NCI-H526 treated with DMSO at 0.1 percent for 48 hours (cell line): ENCODE measurements at regions not wholly inside any gene's neighbourhood (a gene's known extent, or its start where the extent isn't known, plus 50 kb on each side); places are given as distances from the start of the nearest gene placed in this dataset.

Source experiments
- DNase-seq: peaks from one replicate; lab custom pipeline; 2025; lab: John Stamatoyannopoulos, UW

DNA sequence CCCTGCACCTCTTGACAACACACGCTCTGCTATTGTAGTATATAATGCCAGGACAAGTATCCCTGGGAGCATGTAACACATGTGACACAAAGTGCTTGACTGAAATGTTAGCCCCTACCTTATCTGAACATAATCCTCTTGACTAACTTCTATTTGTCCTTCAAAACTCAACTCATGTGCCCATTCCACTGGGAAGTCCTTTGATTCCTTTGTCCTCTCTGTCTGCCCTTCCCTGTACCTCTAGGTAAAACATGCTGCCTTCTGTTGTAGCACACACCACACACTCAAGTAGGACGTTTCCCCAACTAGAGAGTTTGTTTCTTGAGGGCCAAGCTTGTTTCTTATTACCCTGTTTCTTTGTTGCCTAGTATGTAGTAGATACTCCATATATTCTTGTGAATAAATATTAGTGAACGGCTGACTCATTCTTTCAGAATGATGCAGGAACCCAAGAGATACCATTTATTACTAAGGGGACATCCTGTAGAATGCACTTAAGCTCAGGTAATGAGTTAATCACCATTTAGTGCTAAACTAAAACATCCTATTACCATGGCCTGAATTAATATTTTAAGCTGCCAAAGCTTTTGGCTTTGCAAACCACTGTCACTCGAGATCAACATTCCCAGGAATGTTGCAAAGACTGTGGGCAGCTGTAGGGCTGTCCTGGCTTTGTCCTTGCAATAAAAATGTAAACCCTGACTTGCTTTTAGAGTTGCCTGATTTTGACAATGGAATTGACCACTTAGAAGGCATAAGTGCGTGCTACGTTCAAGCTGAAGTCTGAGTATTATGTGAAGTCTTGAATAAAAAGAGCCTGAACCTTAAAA is 313.4 kb downstream of the COG6 start:
- DNase-seq = no peak

- DNase-seq = no peak
Observed at GRCh38 chr13:39970177-39970846, 314.9 kb downstream of the COG6 start.

DNA sequence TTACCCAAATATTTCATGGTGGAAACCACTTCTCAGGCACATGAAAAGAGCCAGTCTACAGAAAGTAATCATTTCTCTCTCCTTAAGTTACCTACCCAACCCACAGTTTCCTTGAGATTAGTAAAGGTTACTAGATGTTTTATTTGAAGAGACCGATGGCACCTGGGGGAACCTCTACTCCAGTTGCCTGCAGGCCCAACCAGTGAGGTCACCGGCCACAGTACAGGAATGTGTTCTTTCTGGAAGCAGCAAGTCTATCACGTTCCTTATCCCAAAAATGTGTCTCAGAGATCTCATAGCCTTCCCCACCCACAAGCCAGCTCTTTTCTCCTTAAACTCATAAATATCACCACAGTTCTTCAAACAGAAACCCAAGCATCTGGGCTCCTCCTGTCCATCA is 316.1 kb downstream of the COG6 start:
- DNase-seq = no peak

DNA sequence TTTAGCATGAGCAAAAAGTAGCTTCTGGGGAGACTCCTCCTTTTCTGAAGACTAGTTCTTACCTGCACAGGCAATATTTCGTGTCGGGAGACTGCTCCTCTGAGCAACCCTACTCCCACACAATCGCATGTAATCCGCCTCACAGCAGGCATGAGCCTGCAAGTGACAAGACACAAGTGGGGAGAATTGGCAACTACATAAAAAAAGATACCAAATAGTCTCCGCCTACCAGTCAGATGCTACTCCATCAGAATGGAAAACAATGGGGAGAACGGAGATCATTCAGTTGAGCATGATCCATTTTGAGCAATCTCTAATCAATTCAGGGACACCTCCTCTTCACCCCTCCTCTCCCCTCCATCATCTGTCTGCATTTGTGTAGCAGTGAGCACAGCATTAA is 321.0 kb downstream of the COG6 start:
- no peak for DNase-seq

DNA sequence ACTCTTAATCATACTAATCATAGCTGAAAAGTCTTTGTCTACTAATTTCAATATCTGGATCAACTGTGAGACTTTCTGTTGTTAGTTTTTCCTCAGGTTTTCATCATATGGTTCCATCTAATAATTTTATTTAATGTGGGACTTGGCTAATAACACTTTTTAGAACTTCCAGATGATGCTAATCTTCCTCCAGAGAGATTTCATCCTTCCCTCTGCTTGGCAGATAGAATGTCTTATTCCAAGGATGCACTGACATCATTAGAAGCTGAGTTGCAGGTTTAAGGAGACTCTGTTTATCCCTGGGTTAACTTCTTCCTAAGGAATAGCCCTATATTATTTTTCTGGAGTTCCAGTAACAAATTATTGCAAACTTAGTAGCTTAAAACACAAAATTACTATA is 325.6 kb downstream of the COG6 start:
- no peak for DNase-seq

GRCh38 chr13:39982745-39983144 is 327.3 kb downstream of the COG6 start:
- no peak for DNase-seq

GRCh38 chr13:39985071-39985470 is 329.6 kb downstream of the COG6 start:
- DNase-seq = no peak

DNA sequence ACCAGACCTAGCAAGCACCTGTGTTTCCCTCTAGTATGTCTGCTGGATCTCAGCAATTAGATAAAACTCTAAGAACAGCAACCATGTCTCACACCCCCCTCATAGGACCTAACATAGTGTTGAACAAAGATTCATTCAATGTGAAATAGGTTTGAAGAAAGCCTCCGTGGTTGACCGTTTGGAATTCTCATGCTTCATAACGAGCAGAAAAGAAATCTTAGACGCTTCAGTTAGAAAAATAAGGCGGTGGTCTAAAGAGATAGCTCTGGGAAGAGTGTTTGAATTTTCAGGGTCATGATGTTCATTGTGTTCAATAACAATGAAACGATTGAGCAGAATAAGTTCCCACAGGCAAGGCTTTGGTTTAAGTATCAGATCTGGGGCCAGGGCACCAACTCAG is 332.9 kb downstream of the COG6 start:
- no peak for DNase-seq

GRCh38 chr13:39998166-39998565 is 342.7 kb downstream of the COG6 start:
- DNase-seq = no peak

GRCh38 chr13:40002016-40002415 is 346.6 kb downstream of the COG6 start:
- no peak for DNase-seq

GRCh38 chr13:40013554-40013953 is 358.1 kb downstream of the COG6 start:
- no peak for DNase-seq

GRCh38 chr13:40016953-40017660 is 361.6 kb downstream of the COG6 start:
- DNase-seq = no peak

DNA sequence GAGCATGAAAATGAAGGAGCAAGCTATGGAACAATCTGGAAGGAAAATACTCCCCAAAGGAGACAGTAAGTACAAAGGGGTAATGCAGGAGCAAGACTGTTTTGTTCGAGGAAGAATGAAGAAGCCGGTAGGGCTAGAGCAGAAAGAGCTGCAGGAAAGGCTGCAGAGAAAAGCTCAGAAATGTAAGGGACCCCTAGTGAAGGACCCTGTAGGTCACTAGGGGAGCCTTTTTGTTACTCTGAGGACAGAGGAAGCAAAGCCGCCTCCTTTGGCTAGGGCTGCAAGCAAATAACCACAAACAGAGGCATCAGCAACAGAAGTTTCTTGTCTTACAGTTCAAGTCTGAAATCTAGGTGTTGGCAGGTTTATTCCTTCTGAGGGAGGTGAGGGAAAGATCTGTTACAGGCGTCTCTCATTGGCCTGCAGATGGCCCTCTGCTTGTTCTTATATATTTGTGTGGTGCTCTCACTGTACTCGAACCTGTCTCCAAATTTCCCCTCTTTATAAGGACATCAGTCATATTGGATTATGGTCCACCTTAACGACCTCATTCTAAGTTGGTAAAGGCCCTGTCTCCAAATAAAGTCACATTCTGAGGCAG is 362.3 kb downstream of the COG6 start:
- no peak for DNase-seq

DNA sequence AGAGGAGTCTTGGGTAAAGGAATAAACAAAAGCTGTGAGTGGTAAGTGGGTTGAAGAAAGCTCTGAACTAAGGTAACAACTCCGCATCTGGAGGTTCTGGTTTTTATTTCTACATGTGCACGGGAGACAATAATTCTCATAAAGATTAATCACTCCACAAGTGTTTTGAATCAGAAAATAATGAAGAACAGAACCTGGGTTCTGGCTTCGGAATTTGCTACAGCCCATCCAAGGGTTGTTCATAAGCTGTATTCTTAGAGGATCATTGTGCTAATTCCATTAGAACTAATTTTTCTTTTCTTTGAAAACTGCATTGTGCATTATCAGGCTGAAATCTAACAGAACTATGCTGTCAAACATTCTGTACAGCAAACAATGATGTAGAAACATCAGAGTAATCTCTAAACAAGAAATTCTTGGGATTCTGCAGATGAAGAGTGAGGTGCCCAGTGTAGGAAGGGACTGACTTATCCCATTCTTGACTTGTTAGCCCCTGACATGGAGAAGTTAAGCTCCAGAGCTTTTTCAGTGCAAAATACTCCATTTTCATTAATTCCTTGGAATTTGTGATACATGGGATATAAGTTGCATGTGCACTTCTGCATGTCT is 368.2 kb downstream of the COG6 start:
- no peak for DNase-seq

DNA sequence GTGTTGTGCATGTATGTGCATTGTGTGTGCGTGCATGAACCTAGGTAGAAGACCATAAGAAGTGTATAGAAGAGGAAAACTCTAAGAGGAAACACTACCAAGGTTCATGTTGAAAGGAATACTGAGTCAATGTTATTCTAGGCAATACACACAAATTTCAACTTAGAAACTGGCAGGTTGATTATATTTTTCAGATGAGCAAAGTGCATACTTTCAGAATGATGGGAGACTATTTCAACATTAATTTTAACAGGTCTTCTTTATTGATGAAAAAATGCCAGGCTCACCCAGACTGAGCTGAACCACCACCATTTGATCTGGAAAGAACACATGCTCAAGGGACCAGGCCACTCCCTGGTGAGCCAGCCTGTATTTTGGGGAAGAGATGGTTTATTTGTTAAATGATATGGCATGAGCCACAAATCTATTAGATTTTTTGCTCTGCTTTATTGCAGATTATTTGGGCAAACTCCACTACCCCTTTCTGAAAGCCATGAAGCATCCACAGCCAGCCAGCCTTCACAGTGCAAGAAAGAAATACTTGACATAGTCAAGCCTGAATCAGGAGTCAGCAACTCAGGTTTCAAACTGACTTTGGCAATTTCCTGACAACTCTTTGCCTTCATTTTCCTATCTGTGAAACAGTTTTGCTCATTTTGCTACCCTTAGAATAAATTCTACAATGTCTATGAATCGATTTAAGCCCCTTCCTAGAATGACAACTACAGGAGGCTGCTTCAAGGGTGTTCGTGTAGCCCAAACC is 368.9 kb downstream of the COG6 start:
- no peak for DNase-seq

- no peak for DNase-seq
Observed at GRCh38 chr13:40024967-40025714, 369.7 kb downstream of the COG6 start.

- no peak for DNase-seq
Observed at GRCh38 chr13:40026174-40026585, 370.7 kb downstream of the COG6 start.

- DNase-seq = no peak
Observed at GRCh38 chr13:40026741-40027140, 371.3 kb downstream of the COG6 start.

- DNase-seq = no peak
Observed at GRCh38 chr13:40028446-40028845, 373.0 kb downstream of the COG6 start.

DNA sequence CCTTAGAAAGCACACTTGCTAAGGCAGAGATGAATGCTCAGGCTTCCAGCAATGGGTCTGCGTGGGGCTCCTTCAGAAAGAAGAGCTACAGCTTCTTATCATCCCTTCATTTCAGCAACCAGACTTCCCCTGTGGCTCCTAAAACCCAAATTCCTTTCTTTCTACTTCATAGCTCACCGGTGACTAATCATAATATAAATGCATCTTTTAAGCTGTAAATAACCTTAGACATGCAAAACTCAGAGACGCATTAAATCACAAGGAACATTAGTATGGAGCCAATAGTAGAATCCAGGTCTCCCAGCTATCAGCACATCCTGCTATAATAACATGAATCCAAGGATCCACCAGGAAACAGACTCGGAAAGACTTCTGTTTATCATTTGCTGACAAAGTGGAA is 375.6 kb downstream of the COG6 start:
- DNase-seq = no peak

GRCh38 chr13:40039061-40039460 is 383.6 kb downstream of the COG6 start:
- no peak for DNase-seq
